ENCODE measurements at regions not wholly inside any gene's neighbourhood (a gene's known extent, or its start where the extent isn't known, plus 50 kb on each side); places are given as distances from the start of the nearest gene placed in this dataset.

- DNase-seq (ENCODE audit: low spot score), result no peak
Measured at GRCh38 chr20:52263757-52264156, 72.2 kb upstream of the ZFP64 start.

DNA sequence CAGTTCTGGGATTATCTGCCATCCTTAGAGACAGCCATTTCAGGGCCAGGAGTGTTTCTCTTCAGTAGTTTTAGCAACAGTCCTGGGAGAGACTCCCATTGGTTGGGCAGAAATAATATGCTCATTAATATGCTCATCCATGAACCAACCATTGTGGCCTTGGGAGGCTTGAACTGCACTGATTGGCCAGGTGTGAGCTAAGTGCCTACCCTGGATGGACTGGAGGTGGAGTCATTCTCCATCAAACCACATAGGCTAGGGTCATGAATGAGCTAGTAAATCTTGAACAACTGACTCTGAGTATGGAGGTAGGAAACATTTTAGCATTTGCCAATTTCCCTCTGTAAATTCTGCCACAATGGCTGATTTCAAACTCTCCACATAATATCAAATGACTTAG is 70.2 kb upstream of the ZFP64 start:
- no peak for DNase-seq (ENCODE audit: low spot score)

GRCh38 chr20:52259295-52259694 is 67.7 kb upstream of the ZFP64 start:
- no peak for DNase-seq (ENCODE audit: low spot score)

DNA sequence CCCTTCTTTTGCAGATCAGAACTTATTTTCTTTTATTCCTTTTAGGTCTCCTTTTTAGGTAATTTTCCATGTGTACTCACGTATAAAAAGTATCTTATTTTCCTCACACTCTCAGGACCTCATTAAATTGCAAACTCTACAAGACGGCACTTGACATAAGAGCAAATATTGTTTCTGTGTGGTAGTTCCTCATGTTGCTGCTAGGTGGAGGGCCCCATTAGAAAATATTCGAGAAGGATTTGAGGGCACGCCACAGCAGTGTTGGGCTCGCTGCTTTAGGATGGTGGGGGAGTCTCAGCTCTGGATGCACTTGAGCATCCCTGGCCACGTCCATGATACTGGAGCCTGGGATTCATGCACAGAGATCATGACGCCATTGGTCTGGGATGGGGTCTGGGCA is 64.9 kb upstream of the ZFP64 start:
- DNase-seq (ENCODE audit: low spot score), result no peak

DNA sequence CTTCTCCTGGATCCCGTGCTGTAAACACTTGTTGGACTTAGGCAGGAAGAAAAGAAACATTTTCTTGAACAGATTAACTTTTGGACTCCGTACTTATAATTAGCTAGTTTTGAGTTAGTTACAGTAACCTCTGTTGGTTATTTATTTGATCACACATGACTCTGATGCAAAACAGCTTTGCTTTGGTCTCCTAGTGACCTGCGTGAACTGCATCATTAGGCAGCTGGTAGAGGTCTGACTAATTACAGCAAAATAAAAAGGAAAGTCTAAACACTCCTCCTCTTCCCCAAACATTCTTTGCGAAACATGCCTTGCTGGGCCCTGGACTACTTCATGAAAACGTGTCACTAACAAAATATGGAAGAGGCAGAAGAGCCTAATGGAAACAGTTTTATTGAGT is 61.1 kb upstream of the ZFP64 start:
- DNase-seq (ENCODE audit: low spot score), result no peak

- no peak for DNase-seq (ENCODE audit: low spot score)
Measured at GRCh38 chr20:52251827-52252226, 60.2 kb upstream of the ZFP64 start.

DNA sequence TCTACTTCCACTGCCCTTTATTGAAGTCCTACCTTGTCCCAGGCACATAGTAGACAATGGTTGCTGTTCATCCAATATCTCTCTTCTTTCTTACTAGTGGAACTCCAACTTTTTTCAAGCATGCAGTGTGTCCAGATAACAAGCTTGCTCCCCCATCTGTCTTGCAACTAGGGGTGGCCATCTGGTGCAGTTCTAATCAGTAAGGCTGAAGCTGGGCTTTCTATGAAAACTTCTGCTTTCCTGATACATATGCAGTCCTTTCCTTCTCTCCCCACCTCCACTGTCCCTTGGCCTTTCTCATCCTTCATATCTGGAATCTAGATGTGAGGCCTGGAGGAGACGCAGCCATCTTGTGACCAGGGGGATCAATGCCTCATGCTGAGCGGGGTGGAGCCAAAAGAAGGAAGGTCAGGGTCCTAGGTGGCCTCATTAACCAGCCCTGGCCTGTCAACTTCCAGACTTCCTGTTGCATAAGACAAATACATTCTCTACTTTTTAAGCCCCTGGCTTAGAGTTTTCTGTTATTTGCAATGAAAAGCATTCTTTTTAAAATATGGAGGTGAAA is 59.6 kb upstream of the ZFP64 start:
- DNase-seq (ENCODE audit: low spot score), result no peak

GRCh38 chr20:52247548-52247947 is 56.0 kb upstream of the ZFP64 start:
- DNase-seq (ENCODE audit: low spot score), result no peak

- DNase-seq (ENCODE audit: low spot score), result no peak
Measured at GRCh38 chr20:52246366-52246765, 54.8 kb upstream of the ZFP64 start.

- DNase-seq (ENCODE audit: low spot score), result no peak
Measured at GRCh38 chr20:52244702-52245101, 53.1 kb upstream of the ZFP64 start.

DNA sequence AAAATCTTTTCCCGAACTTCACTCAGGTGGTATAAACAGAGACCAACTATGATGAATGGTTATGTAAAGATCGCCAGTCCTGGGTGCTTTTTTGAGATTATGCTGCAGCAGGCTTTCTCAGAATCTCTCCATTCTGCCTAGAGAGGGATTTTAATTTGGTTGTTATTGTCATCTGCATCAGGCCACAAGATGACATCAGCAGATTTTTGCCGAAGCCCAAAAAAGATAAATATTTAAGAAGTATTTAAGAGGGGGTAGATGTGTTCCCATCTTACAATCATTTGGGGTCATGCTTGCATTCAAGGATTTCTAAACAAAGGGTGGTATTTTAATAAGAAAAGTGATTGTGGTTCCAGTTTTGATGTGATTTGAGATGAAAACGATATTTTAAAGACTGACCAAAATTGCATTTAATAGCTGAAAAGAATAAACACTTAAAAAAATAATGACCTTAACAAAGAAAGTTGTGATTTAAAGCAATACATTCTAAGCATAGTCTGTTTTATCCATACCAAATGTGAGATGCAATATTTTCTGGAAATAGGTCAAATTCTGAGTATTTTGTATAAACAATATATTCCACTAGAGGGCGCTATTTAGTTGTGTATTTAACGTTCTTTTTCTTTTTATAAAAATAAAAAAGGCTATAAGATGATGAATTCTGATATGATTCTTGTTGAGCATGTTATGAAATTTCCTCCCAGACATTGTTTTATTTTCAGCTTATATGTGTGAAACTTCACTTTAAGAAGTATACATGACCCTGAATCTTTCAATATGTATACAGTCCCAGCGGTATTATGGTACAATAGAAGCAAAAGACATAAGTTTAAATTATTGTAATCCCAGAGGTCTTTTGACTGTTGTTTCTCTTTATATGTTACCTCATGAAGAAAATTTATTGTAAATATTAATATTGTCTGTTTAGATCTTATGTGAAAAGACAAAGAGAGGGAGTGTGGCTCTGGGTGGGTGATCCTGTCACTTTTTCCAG is 51.0 kb upstream of the ZFP64 start:
- no peak for DNase-seq (ENCODE audit: low spot score)

All from putamen (tissue), 1 donor.